ENCODE measurements at regions not wholly inside any gene's neighbourhood (a gene's known extent, or its start where the extent isn't known, plus 50 kb on each side); places are given as distances from the start of the nearest gene placed in this dataset.
"Not testable (repeated sequence)": the region's sequence is repeated elsewhere in the genome, so short reads cannot be mapped to it uniquely, and the experiment has no call there.

GRCh38 chr7:16248556-16248955 is 172.8 kb downstream of the CRPPA start:
- TF ChIP-seq CTCF (conservative IDR thresholded peaks at IDR 0.05; ENCODE audit: low read length); EZH2phosphoT487 (IDR thresholded peaks at IDR 0.05; ENCODE audit: borderline replicate concordance): not testable (repeated sequence)
